Stimulated activated naive CD8-positive, alpha-beta T cell treated with anti-CD3 and anti-CD28 coated beads, Interleukin-15, Interleukin-2, amounts not matched to agents 100 ng/mL and 50 ng/mL, for 24 hours (primary cell): ENCODE measurements at regions not wholly inside any gene's neighbourhood (a gene's known extent, or its start where the extent isn't known, plus 50 kb on each side); places are given as distances from the start of the nearest gene placed in this dataset.
"Not testable (repeated sequence)": the region's sequence is repeated elsewhere in the genome, so short reads cannot be mapped to it uniquely, and the experiment has no call there.

Experiments used
- H3K27ac Mint-ChIP-seq: one replicate; pipeline ENCODE4 v1.8.0; 2021; ENCODE audit warnings: mild to moderate bottlenecking, mixed read lengths
- H3K27me3 Mint-ChIP-seq: one replicate; pipeline ENCODE4 v1.8.0; 2021; ENCODE audit warnings: mixed read lengths
- H3K36me3 Mint-ChIP-seq: one replicate; pipeline ENCODE4 v1.8.0; 2021; ENCODE audit warnings: low read depth, mixed read lengths
- H3K4me1 Mint-ChIP-seq: one replicate; pipeline ENCODE4 v1.8.0; 2021; ENCODE audit warnings: low read depth, mixed read lengths
- H3K4me3 Mint-ChIP-seq: one replicate; pipeline ENCODE4 v1.8.0; 2021; ENCODE audit warnings: mild to moderate bottlenecking, mixed read lengths
- H3K9me3 Mint-ChIP-seq: one replicate; pipeline ENCODE4 v1.8.0; 2021; ENCODE audit warnings: mixed read lengths

DNA sequence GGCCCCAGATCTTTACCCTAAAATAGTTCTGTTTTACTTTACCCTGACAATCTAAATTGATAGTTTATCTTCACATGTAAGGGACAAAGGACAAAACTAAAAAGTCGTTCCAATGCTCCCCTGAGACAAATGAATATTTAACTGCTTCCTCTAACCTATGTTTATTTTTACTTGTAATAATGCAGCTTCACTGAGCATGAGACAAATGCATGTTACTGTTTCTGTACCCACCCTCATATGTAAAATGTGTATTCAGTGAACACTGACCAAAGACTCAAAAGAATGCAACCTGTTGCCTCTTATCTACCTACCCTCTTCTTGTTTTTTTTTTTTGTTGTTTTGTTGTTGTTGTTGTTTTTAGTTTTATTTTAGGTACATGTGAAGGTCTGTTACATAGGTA lies 1570.9 kb upstream of the SLC39A10 start:
- no peaks in the 10 kb centered on the region for H3K36me3 Mint-ChIP-seq
- no peaks in the 10 kb centered on the region for H3K4me1 Mint-ChIP-seq
- no peaks in the 10 kb centered on the region for H3K9me3 Mint-ChIP-seq
- no peaks in the 10 kb centered on the region for H3K27me3 Mint-ChIP-seq
- no peak overlapping the region for H3K27ac Mint-ChIP-seq
- H3K4me3 Mint-ChIP-seq, result no peak overlapping the region

DNA sequence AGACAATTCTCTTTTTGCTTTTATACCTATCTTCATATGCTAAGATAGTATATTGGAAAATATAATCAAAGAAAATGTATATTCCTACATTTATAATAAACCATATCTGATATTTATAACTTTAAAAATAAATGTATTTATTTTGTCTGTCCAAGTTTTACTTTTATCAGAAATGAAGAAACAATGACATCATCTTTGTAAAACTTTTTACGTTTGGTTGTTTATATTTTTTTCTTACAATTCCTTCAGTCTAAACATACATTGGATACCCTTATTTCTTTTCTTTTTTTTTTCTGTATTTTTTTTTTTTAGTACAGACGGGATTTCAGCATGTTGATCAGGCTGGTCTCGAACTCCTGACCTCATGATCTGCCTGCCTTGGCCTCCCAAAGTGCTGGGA lies 1577.0 kb upstream of the SLC39A10 start:
- Mint-ChIP-seq H3K27me3 (no peaks in the 10 kb centered on the region), H3K4me1 (no peaks in the 10 kb centered on the region), H3K36me3 (no peaks in the 10 kb centered on the region), H3K27ac (no peak overlapping the region), H3K4me3 (no peak overlapping the region), H3K9me3 (no peaks in the 10 kb centered on the region)

DNA sequence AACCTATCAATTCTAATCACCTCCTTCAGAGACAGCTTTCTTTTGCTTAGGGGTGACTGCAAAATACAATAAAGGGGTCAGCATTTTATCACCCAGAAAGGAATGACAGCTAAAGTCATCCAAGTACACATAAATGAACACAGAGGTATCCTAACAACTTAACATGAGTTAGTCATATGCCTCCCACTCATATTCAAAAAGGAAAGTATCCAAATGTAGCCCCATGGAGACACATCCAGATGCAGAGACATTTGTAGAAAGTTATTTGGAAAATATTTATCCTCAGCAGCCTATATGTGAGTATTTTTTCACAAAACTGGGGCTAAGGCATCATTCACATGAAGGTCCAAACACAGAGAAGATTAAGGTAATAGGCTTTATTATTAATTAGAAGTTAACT lies 1579.7 kb upstream of the SLC39A10 start:
- Mint-ChIP-seq H3K36me3 (no peaks in the 10 kb centered on the region), H3K27me3 (no peaks in the 10 kb centered on the region), H3K4me3 (no peak overlapping the region), H3K4me1 (no peaks in the 10 kb centered on the region), H3K9me3 (peaks cover 5% of the 10 kb centered on the region), H3K27ac (no peak overlapping the region)

DNA sequence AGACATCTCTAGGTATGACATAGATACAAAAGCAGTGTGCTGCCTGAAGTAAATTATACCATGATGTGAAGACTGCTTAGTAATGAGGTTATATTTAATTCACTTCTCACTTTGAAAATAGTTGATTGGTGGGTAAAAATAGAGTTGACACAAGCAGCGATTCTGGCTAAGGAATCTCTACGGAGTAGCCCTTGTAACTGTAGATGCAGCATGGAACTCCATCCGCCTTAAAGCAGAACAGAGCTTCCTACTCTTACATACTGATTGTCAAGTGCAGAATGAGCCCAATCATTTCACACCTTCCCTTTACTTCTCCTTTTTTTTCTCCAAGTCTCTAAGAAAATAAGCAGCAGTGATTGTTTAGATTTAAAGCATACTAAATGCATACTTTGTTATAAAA lies 1594.6 kb upstream of the SLC39A10 start:
- Mint-ChIP-seq H3K9me3 (peaks cover 7% of the 10 kb centered on the region), H3K36me3 (no peaks in the 10 kb centered on the region), H3K4me3 (no peak overlapping the region), H3K4me1 (no peaks in the 10 kb centered on the region), H3K27me3 (no peaks in the 10 kb centered on the region), H3K27ac (no peak overlapping the region)

DNA sequence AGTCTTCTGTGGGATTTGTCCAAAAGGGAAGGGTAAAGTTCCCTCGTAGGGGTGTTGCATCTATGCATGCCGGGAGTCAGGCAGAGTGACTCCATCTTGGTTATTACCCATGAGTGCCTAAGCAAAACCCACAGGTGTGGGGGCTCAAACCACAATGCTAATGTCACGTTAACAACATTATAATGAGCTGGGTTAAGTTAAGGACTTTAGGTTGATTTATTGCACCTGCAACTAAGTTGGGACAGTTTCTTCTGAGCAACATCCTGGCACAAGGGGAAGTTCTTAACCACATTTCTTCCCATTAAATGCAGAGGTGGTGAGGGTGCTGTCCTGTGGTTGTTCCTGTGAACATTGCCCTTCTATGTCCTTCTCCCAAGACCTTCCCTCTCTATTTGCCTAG lies 1596.8 kb upstream of the SLC39A10 start:
- no peak overlapping the region for H3K4me3 Mint-ChIP-seq
- no peaks in the 10 kb centered on the region for H3K27me3 Mint-ChIP-seq
- H3K27ac Mint-ChIP-seq, result no peak overlapping the region
- no peaks in the 10 kb centered on the region for H3K36me3 Mint-ChIP-seq
- no peaks in the 10 kb centered on the region for H3K4me1 Mint-ChIP-seq
- H3K9me3 Mint-ChIP-seq, result peaks cover 7% of the 10 kb centered on the region

DNA sequence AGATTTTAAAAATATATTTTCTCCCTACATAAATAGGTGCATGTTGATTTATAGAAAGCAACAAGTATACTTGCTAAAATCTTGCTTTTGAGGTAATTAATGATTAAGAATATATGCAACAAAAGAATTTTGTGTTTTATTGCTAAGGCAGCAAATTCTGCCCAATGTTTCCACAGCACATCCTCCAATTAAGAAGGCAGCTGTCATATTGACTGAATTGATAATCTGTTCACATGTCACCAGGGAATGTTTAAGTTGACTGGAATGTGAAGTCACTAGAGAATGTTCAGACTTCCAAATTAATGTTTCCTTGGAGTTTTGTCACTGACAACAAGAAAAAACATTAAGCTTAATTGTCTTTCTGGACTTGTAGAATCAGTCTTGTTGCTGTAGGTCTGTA lies 1602.7 kb upstream of the SLC39A10 start:
- H3K4me1 Mint-ChIP-seq, result no peaks in the 10 kb centered on the region

DNA sequence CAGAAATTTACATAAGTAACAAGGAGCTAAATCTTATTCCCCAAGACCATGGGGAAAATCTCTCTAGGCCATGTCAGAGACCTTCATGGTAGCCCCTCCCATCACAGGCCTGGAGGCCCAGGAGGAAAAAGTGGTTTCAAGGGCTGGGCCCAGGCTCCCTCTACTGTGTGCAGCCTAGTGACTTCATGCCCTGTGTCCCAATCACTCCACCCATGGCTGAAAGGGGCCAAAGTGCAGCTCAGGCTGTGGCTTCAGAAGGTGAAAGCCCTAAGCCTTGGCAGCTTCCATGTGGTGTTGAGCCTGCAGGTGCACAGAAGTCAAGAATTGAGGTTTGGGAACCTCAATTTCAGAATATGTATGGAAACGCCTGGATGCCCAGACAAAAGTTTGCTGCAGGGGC lies 1612.7 kb upstream of the SLC39A10 start:
- Mint-ChIP-seq H3K27me3 (no peaks in the 10 kb centered on the region), H3K36me3 (no peaks in the 10 kb centered on the region), H3K27ac (no peak overlapping the region), H3K4me1 (no peaks in the 10 kb centered on the region), H3K4me3 (no peak overlapping the region), H3K9me3 (no peaks in the 10 kb centered on the region)

More for the DNA sequence above, 1602.7 kb upstream of the SLC39A10 start:
- no peak overlapping the region for H3K27ac Mint-ChIP-seq
- H3K4me3 Mint-ChIP-seq, result no peak overlapping the region
- no peaks in the 10 kb centered on the region for H3K36me3 Mint-ChIP-seq
- no peaks in the 10 kb centered on the region for H3K27me3 Mint-ChIP-seq
- H3K9me3 Mint-ChIP-seq, result no peaks in the 10 kb centered on the region

DNA sequence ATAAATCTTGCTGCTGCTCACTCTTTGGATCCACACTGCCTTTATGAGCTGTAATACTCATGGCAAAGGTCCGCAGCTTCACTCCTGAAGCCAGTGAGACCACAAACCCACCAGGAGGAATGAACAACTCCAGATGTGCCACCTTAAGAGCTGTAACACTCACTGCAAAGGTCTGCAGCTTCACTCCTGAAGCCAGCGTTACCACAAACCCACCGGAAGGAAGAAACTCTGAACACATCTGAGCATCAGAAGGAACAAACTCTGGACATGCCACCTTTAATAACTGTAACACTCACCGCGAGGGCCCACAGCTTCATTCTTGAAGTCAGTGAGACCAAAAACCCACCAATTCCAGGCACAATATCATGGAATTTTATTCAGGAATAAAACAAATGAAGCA lies 1635.9 kb upstream of the SLC39A10 start:
- H3K4me3 Mint-ChIP-seq, H3K4me1 Mint-ChIP-seq, H3K9me3 Mint-ChIP-seq, H3K27me3 Mint-ChIP-seq, H3K36me3 Mint-ChIP-seq, H3K27ac Mint-ChIP-seq: not testable (repeated sequence)

DNA sequence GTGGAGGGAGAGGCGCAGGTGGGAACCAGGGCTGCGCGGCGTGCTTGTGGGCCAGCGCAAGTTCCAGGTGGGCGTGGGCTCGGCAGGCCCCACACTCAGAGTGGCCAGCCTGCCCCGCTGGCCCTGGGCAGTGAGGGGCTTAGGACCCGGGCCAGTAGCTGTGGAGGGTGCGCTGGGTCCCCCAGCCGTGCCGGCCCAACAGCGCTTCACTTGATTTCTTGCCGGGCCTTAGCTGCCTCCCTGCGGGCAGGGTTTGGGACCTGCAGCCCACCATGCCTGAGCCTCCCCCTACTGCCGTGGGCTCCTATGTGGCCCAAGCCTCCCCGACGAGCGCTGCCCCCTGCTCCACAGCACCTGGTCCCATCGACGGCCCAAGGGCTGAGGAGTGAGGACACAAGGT lies 1636.9 kb upstream of the SLC39A10 start:
- H3K27me3 Mint-ChIP-seq, result no peaks in the 10 kb centered on the region
- H3K4me3 Mint-ChIP-seq, result no peak overlapping the region
- no peak overlapping the region for H3K27ac Mint-ChIP-seq
- H3K36me3 Mint-ChIP-seq, result no peaks in the 10 kb centered on the region
- no peaks in the 10 kb centered on the region for H3K4me1 Mint-ChIP-seq
- no peaks in the 10 kb centered on the region for H3K9me3 Mint-ChIP-seq

DNA sequence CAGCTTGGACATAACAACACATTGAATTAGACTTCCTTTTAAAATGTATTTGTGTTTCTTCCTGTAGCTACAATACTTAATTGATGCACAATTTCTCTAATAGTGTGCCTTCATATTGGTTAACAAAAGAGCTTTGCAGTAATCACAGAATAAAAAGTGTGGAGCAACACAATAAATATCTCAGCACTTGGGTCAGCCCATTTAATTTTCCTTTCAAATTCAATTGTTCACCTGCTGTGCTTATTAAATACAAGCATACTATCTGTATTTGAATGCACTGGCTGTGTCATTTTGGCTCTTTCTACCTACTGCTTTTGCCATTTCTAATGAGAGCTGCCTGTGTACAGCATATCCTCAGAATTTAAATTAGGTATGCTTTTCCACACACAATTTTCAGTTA lies 1641.3 kb upstream of the SLC39A10 start:
- Mint-ChIP-seq H3K36me3 (no peaks in the 10 kb centered on the region), H3K27ac (no peak overlapping the region), H3K27me3 (no peaks in the 10 kb centered on the region), H3K4me3 (no peak overlapping the region), H3K9me3 (no peaks in the 10 kb centered on the region), H3K4me1 (no peaks in the 10 kb centered on the region)

DNA sequence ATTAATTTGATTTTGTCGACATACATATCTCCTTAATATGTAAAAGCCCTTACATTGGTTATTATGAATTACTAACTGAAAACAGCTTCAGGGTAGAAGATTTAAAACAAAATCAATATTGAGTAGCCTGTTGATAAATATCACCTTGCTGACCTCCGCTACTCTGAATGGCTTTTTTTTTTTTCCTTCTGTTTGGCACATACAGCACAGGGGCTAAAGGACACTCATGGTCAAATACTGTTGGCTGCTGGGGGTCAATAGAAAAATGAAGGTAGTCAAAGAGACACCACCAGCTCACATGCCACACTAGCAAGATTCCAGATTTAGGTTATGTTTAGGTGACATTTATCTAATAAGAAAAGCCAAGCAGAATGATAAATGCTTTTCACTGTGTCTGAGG lies 1642.4 kb upstream of the SLC39A10 start:
- Mint-ChIP-seq H3K36me3 (no peaks in the 10 kb centered on the region), H3K27me3 (no peaks in the 10 kb centered on the region), H3K9me3 (peaks cover 2% of the 10 kb centered on the region), H3K4me1 (no peaks in the 10 kb centered on the region), H3K27ac (no peak overlapping the region), H3K4me3 (no peak overlapping the region)

DNA sequence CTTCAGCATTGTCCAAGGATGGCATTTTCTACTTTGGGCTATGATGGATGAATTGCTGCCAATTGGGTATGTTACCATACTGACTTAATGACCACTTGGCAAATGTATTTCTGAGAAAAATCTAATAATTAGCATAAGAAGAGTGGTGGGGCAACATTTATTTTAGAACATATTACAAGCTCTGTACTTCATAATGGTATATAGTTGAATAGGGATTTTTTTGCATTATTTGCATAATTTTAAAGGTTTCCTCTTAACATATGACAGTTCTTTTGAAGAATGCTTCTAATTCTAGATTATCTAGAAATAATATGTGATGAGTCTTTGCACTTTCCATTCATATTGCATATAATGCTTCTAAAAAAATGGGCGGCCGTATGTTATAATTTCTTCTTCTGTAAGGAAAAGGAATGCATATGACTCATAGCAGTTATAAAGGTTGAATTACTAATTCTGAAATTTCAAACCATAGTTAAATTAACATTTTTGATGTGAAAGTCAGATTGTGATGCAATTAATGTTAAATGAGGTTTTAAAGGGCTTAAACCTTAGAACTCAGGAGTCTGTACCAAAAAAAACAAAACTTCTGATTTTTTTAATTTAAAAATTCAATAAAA lies 1652.3 kb upstream of the SLC39A10 start:
- H3K4me1 Mint-ChIP-seq, result no peaks in the 10 kb centered on the region
- no peak overlapping the region for H3K4me3 Mint-ChIP-seq
- H3K27me3 Mint-ChIP-seq, result no peaks in the 10 kb centered on the region
- H3K27ac Mint-ChIP-seq, result no peak overlapping the region
- no peaks in the 10 kb centered on the region for H3K36me3 Mint-ChIP-seq
- H3K9me3 Mint-ChIP-seq, result peaks cover 15% of the 10 kb centered on the region

DNA sequence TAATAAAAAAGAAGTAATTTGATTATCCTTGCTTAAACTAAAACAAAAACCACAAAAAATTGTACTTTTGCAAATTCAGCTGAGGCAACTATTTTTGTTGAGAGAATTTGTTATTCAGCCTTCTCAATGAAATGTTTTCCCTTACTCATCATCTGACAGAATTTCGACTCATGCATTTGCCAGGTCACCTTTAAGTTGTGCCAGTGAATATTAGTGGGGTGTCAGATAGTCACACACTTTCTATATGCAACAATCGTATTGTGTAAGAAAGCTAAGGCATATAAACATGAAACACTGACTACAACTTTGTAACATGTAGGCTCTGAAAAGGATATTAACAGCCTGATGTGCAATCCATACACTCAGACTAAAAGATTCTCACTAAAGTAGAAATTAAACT lies 1653.1 kb upstream of the SLC39A10 start:
- Mint-ChIP-seq H3K4me1 (no peaks in the 10 kb centered on the region), H3K27ac (no peak overlapping the region), H3K27me3 (no peaks in the 10 kb centered on the region), H3K36me3 (no peaks in the 10 kb centered on the region), H3K4me3 (no peak overlapping the region), H3K9me3 (peaks cover 7% of the 10 kb centered on the region)

DNA sequence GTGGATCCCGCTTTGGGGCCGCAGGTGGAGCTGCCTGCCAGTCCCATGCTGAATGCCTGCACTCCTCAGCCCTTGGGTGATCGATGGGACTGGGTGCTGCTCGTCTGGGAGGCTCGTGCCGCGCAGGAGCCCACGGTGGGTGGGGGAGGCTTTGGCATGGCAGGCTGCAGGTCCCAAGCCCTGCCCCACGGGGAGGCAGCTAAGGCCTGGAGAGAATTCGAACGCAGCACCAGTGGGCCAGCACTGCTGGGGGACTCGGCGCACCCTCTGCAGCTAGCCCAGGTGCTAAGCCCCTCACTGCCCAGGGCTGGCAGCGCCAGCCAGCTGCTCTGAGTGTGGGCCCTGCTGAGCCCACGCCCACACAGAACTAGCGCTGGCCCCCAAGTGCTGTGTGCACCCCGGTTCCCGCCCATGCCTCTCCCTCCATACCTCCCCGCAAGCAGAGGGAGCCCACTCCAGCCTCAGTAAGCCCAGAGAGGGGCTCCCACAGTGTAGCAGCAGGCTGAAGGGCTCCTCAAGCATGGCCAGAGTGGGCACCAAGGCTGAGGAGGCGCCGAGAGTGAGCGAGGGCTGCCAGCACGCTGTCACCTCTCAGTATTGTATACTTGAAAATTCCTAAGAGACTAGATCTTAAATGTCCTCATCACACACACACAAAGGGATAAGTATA lies 1654.2 kb upstream of the SLC39A10 start:
- no peaks in the 10 kb centered on the region for H3K36me3 Mint-ChIP-seq
- no peaks in the 10 kb centered on the region for H3K4me1 Mint-ChIP-seq
- no peaks in the 10 kb centered on the region for H3K27me3 Mint-ChIP-seq
- no peak overlapping the region for H3K27ac Mint-ChIP-seq
- H3K4me3 Mint-ChIP-seq, result no peak overlapping the region
- H3K9me3 Mint-ChIP-seq, result no peaks in the 10 kb centered on the region

DNA sequence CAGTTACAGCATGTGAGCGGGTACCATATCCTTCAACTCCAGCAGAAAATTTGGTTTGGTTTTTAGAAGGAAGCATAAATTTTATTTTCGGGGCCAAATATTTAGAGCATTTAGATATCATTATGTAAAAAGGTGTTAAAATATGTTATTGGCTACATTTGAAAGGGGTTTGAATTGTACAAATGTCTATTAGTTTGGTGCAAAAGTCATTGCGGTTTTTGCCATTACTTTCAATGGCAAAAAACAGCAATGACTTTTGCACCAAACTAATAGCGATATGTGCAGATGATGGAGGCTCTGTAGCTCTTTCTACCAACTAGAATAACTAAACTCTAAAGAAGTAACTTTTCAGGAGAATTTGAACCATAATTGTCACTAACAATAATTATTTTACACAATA lies 1666.2 kb upstream of the SLC39A10 start:
- no peak overlapping the region for H3K27ac Mint-ChIP-seq
- no peak overlapping the region for H3K4me3 Mint-ChIP-seq
- H3K4me1 Mint-ChIP-seq, result no peaks in the 10 kb centered on the region
- no peaks in the 10 kb centered on the region for H3K9me3 Mint-ChIP-seq
- no peaks in the 10 kb centered on the region for H3K27me3 Mint-ChIP-seq
- no peaks in the 10 kb centered on the region for H3K36me3 Mint-ChIP-seq

DNA sequence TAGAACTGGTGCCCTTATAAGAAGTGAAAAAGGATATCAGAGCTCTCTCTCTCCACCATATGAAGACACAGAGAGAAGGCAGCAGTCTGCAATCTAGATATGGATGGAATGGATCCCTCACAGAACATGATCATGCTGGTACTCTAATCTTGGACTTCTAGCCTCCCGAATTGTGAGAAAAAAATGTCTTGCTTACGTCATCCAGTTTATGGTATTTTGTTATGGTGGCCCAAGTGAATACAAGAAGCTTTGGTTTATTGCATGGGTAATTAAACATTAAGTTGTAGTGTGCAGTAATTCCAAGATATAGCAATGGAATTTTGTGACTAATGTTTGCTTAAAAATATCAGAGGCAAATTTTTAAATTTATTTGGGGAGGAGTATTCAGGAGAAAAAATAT lies 1667.4 kb upstream of the SLC39A10 start:
- Mint-ChIP-seq H3K36me3 (no peaks in the 10 kb centered on the region), H3K27ac (no peak overlapping the region), H3K4me3 (no peak overlapping the region), H3K9me3 (no peaks in the 10 kb centered on the region), H3K4me1 (no peaks in the 10 kb centered on the region), H3K27me3 (no peaks in the 10 kb centered on the region)
